Dedifferentiated amniotic fluid mesenchymal stem cell (primary cell): ENCODE measurements at regions not wholly inside any gene's neighbourhood (a gene's known extent, or its start where the extent isn't known, plus 50 kb on each side); places are given as distances from the start of the nearest gene placed in this dataset.
"Not testable (repeated sequence)": the region's sequence is repeated elsewhere in the genome, so short reads cannot be mapped to it uniquely, and the experiment has no call there.

Source experiments
- DNase-seq: peaks from one replicate; pipeline ENCODE4 v3.0.0-alpha.2; 2016; ENCODE audit errors: extremely low spot score

DNA sequence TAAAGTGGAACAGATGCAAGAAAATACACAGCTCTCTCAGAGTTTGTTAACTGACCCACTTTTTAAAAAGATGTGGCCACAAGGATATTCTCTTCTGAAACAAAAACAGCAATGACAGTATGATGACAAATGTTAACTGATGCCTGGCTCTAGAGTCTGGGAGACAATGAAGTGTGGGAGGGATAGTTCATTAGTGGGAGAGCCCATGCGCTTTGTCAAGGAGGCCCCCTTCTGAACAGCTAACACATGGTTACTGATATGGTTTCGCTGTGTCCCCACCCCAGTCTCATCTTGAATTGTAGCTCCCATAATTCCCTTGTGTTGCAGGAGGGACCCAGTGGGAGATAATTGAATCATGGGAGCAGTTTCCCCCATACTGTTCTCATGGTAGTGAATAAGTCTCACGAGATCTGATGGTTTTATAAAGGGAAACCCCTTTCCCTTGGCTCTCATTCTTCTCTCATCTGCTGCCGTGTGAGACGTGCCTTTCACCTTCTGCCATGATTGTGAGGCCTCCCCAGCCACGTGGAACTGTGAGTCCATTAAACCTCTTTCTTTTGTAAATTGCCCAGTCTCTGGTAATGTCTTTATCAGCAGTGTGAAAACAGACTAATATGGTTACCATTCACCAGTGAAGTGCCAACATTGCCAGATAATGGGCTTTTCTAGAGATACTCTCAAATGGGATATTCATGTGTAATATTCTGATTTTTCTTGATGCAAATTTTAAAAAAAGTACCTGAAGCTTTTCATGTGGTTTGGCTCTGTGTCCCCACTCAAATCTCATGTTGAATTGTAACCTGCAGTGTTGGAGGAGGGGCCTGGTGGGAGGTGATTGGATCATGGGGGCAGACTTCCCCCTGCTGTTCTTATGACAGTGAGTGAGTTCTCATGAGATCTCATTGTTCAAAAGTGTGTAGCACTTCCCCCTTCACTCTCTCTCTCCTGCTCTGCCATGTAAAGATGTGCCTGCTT is 435.8 kb downstream of the SHISA9 start:
- not testable (repeated sequence) for DNase-seq

DNA sequence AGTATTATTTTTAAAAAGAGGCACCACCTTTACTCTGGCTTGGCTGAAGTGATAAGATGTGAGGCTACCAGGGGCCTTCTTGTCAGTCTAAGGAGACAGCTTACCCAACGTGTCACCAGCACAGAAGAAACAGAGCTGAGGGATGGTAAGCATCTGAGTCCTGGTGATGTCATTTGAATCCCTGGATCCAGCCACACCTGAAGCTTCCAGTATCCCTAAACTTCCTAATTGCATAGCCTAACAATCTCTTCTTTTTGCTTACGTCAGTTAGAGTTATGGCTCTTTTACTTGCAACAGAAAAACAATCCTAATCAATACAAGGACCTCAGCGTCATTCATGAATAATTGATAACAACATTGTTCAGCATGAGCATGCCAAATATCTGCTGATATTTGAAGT is 436.6 kb downstream of the SHISA9 start:
- DNase-seq, result no peak

DNA sequence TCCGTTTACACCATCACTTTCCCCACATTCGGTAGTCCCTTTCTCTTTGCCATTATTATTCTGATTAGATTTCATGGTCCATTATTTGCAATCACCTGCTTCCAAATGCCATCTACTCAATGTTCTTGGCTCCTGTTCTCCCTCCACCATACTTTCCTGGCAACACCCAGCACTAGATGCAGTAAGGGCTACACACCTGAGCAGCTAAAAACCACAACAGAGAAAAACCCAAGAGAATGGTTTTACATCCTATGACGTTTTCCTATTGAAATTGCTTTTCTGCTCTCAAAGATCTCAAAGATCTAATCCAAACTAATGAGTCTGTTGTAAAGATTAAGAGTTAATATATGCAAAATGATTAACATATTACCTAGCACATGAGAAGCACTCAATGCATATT is 441.3 kb downstream of the SHISA9 start:
- no peak for DNase-seq

DNA sequence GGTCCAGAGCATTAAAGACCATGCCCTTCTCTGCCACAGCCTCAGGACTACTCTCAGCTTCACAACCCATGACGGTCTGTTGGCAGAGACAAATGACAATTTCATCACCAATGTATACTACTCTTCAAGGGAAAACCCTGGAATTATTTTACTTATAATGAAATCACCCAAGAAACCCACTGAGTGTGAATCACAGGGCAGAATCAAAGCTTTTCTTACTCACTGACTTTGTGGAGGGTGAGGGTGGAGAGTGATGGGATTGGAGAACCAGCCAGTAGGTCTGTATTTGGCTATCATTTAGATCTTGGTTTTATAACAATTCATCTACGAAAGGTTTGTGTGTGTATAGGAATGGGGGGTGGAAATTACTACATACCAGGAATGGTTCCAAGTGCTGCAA is 442.6 kb downstream of the SHISA9 start:
- DNase-seq, result no peak

DNA sequence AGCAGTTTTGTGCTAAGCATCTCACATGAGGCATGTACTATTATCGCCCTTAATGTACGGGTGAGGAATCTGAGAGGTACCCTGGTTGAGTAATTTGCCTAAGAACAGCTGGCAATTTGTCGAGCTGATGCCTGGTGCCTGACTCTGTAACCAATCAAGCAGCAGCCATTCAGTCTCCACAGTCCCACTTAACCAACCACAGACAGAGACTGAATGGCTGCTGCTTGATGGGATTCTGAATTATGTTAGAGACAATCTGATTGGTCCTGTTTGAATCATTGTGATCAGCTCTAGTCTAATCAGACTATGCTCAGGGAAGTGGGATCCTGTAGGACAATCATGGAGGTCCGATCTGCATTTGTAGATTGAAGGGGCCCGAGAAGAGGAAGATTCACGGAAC is 447.0 kb downstream of the SHISA9 start:
- DNase-seq, result no peak

DNA sequence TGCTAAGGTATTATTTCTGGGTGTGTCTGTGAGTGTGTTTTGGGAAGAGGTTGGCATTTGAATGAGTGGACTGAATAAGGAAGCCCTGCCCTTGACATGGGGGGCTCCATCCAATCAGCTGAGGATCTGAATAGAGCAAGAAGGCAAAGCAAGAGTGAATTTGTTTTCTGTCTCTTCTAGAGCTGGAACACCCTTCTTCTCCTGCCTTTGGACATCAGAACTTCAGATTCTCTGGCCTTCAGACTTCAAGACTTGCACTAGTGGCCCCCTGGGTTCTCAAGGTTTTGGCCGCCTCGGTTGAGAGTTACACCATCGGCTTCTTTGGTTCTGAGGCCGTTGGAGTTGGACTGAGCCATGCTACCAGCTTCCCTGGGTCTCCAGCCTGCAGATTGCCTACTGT is 448.6 kb downstream of the SHISA9 start:
- no peak for DNase-seq

DNA sequence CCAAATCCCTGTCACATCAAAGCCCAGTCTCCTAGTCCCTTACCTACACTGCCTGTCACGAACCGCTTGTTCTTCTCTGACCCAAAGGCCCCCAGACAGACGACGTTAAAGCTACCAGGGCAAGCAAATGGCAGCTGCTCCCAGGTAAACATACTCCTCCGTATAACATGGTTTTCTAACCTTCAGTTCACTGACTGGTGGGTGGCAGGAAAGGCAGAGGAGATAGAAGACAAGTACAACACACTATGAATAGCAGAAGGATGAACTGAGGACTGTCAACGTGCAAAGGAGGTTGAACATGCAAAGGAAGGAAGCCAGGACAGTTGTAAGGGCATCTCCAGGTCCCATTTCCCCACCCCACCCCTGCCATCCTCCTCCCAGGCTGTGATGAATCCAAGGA is 449.8 kb downstream of the SHISA9 start:
- no peak for DNase-seq

DNA sequence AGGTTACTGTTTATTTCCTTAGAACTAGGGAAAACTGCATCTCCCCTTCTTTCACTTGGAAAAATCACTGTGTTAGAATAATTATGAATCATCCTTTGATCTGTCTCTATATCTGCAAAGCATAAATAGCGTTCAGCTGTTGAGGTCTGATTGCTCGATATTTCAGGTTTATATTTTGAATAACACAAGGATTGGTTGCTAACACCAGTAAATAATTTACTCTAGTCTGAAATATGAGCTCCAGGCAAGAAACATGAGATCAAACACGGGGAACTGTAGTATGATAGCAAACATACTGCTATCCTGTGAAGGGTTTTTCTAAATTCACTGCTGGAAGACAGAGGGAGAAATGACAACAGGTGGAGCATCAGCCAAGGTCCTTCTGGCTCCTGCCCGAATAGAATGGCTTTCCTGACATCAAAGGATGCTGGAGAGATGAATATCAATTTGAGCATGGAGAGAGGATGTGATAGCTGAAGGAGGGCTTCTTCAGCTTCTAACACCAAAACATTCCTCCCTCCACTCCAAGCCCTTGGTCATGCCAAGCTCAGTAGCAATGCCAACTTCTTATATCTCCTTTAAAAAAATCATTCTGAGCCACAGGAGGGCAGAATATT is 450.3 kb downstream of the SHISA9 start:
- no peak for DNase-seq

DNA sequence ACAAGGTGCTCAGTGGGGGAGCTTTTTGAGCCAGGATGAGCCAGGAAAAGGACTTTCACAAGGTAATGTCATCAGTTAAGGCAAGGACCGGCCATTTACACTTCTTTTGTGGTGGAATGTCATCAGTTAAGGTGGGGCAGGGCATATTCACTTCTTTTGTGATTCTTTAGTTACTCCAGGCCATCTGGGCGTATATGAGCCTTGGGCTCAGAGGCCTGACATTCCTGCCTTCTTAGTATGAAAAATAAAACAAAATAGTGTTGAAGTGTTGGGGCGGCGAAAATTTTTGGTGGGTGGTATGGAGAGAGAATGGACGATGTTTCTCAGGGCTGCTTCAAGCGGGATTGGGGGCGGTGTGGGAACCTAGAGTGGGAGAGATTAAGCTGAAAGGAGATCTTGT is 451.4 kb downstream of the SHISA9 start:
- not testable (repeated sequence) for DNase-seq

DNA sequence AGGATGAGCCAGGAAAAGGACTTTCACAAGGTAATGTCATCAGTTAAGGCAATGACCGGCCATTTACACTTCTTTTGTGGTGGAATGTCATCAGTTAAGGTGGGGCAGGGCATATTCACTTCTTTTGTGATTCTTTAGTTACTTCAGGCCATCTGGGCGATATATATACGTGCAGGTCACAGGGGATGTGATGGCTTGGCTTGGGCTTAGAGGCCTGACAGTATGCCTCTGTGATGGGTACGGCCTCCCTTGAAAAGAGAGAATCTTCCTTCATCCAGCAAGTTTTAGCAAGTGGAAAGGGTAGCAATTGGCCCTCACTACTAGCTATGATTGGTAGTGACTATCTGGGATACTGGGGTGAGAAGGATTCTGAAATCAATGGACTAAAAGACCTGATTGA is 456.4 kb downstream of the SHISA9 start:
- not testable (repeated sequence) for DNase-seq

DNA sequence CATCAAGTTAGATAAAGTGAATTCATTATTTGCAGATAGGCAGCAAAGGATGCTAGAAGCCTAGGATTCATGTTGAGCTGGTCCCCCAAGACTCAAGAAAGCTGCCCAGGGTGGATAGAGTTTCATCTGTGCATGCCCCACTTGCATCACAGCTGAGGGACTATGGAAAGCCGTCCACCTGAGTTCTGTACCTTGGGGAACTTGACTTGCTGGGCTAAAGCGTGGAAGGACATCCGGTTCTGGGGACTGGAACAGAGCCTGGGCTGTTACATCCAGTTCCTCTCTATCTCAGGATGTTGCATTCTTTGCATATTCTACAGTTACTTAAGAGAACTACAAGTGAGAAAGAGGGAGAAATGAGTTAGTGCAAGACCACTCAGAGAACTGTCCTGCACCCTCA is 458.4 kb downstream of the SHISA9 start:
- no peak for DNase-seq

DNA sequence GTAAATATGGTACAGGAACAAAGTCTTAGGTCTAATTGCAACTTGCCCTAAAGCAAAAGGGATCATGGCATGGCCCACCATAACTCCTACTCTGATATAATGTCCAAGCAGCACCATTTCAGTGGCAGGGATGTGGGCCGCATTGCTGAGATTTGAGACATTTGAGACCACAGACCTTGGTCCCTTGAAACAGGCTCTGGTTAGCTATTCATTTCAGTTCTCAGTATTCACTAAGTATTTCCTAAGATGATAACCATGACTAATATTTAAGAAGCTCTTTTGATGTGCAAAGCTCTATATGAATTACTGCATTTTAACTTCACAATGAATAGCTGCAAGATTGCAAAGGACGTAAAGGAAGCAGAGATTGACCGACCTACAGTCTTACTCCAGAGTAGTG is 471.0 kb downstream of the SHISA9 start:
- DNase-seq, result no peak

DNA sequence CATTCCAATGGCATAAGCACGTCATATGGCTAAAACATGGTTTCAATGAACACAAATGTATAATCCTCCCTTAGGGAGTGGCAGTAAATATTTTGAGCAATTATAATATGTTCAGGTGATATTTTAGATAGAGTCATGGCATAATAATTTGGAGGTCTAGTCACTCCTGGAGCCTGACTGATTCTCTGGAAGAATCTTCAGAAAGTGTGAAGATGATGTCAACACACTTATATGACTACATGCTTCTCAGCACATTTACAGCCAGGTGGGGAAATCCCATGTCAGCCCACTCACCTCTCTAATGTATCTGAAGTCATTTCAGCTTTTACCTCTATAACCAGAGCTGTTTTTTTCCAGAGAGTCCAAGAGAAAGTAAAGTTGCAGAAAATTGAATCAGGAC is 474.8 kb downstream of the SHISA9 start:
- DNase-seq, result no peak

DNA sequence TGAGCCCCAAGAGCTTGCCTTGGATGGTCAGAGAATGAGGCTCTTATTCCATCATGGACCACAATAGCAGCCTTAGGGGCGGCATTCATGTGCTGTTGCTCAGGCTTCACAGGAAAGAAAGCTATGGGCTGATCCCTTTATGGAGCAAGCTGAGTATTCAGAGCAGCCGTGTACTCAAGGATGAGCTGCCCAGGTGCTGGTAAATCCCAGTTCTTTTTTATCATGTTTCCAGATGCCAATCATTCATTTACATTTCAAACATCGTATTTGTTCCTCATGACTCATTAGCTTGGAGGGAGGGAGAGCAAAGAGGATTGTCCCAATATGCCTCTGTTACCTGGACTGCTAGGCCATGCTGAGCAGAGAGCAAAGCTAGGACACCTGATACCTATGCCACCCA is 475.7 kb downstream of the SHISA9 start:
- DNase-seq, result no peak

DNA sequence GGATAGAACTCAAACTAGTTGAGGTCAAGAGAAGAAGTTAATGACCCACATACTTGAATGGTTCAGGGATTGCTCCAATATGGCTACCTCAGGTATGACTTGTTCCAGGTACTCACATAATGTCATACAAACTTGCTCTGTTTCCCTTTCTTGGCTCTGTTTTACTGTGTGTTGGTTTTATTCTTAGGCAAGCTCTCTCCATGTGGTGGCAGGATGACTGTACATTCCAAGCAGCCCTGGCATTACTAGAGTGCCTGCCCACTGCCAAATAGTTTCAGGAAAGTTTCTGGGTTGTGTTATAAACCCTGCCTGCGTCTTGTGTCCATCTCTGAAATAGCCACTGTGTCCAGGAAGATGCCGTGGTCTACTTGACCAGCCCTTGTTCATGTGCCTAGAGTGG is 476.8 kb downstream of the SHISA9 start:
- DNase-seq, result no peak

DNA sequence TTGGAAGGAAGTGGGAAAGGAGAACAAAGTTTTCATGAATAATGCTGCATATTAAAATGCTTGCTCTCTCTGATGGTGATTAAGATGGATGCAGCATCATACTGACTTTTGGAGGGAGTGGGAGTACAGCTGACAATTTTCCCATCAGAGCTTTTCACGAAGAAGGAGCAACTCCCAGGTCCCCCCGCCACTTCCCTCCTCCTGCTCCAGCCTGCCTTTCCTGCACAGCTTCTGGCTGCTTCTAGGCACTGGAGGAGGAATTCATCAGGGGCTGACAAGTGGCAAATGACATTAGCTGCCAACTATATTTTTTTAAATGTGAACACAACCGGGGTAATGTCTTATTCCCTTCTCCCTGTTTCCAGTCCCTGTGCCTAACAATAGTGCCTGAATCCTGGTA is 477.9 kb downstream of the SHISA9 start:
- DNase-seq, result no peak

DNA sequence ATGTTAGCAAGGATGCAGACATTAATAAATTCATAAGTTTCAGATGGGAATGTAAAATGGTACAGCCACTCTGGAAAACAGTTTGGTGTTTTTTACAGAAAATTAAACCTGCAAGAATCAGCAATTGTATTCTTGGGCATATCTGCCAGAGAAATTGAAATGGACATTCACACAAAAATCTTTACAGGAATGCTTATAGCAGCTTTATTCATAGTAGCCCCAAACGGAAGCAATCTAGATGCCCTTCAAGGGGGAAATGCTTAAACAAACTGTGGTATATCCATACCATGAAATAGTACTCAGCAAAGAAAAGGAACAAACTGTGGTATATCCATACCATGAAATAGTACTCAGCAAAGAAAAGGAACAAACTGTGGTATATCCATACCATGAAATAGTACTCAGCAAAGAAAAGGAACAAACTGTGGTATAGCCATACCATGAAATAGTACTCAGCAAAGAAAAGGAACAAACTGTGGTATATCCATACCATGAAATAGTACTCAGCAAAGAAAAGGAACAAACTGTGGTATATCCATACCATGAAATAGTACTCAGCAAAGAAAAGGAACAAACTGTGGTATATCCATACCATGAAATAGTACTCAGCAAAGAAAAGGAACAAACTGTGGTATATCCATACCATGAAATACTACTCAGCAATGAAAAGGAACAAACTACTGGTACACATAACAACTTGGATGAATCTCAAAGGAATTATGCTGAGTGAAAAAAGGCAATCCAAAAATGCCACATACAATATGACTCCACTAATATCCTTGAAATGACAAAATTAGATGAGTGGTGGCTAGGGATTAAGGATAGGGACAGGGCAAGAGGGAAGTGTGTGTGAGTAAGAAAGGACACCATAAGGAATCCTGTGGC is 484.0 kb downstream of the SHISA9 start:
- not testable (repeated sequence) for DNase-seq

DNA sequence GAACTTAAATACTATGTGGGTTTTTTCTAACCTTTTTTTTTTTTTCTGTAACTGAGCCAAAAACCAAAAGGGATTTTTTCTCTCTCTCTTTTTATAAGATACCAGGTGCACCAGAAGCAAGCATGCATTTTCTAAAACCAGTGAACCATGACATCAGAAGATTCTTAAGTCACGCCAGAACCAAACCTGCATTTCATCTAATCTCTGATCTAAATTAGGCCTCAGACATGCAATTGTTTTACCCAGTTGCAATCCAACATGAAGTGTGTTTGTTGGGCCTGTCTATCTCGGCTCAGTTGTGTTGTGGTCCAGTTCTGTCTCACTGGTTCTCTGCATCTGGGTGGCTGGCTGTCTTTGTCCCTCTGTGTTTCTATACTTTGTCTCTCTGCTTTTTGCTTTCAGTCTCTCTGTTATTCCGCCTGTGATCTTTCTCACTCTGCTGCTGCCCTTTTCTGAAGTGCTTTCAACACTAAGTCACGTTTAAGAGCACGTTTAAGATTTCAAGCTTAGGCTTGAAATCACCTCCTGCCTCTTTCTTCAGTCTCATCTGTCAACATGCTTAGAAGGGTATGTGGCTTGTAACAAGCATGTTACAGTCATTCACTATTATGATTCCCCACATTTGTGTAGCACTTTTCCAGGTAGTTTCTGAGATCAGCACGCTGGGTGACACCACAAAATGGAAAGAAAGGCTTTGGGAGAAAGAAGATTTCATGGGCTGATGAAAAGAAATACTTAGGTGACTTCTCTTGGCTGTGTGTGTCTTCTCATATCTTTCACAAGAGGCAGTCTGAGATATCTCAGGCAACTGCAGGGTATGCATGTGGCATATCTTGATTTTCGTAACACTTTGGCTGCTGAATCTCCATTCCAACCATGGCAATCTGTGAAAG is 488.9 kb downstream of the SHISA9 start:
- DNase-seq, result no peak

DNA sequence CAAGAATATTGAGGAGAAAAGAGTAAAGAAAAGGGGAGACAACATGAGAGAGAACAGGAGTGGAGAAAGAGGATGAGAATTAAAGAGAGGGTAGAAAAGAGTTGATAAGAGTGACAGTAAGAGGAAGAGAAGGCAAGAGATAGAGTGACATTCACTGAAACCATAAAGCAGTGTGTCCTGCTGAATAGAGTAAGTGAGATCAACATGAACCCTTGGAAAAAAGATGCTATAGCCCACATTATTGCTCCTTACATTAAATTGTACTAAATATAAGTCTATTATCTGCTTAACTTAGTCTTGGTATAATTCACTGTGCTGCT is 489.5 kb downstream of the SHISA9 start:
- DNase-seq, result no peak

DNA sequence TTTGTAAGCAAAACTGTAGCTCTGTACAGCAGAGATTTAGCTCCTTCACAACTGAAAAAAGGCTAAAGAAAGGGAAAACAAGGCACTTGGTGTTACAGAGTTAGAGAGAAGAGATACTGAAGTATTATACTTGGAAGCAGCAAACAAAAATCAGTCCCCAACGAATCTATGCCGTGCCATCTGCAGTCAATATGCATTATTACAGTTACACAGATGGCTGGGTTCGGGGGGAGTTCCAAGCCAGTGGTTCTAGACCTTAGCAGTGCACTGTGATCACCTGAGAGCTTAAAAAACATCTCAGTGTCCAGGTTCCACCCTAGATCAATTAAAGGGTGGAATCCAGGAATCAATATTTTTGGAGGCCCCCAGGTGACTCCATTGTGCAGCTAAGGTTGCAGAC is 489.9 kb downstream of the SHISA9 start:
- no peak for DNase-seq

DNA sequence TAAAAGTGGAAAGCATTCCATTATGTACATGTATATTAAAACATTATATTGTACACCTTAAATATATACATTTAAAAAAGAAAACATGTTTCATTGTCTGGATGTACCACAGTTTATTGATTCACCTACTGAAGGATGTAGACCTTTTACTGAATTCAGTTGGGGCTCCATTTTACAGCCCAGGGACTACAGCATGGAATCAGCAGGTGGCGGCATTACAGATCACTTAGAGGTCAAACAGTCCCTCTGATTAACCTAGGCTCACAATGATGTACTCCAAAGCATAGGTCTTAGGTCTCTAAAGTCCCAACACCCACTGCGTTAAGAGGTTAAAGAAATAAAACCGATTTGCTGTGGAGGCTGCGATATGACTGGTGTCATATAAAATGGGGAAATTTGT is 490.9 kb downstream of the SHISA9 start:
- no peak for DNase-seq
